ENCODE measurements at regions not wholly inside any gene's neighbourhood (a gene's known extent, or its start where the extent isn't known, plus 50 kb on each side); places are given as distances from the start of the nearest gene placed in this dataset.

DNA sequence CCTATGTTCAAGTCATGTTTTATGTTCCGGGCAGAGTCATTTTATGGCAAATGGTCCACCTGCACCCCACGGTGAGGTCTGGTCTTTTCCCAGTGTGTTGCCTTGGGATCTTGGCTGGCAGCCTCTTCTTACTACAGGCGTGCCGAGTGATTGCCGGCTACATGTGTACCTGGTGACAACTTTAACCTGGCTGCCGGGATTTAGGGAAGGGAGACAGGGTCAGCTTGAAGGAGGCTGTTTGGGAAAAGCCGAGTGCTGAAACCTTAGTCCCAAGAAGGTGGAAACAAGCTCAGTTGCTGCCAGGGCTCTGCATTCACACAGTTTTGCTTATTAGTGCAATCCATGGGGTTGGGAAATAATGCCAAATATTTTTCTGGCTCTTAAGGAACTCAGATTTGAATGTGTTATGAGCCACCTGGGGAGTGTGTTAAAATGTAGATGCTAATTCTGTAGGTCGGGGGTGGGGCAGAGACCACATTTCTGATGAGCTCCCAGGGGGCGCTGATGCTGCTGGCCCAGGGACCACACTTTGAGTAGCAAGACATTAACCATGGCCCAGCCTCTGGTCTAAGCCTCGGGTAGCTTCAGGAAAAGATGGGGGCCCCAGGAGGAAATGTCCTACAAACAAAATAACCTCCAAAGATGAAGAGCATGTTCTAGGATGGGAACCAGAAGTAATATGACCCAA lies 179.6 kb downstream of the TBX5 start:
- Histone ChIP-seq H3K4me1 (ENCODE audit: control insufficient read depth, insufficient read depth, low read length) (no peaks in the 10 kb centered on the region; the same call in 1 of the 2 replicates), H3K36me3 (ENCODE audit: control insufficient read depth, insufficient read depth, low read length) (no peaks in the 10 kb centered on the region), H3K4me3 (ENCODE audit: low read length) (no peak overlapping the region), H3K27ac (ENCODE audit: low read length) (no peak overlapping the region), H3K9me3 (ENCODE audit: control insufficient read depth, insufficient read depth, low read length) (no peaks in the 10 kb centered on the region), H3K27me3 (ENCODE audit: control insufficient read depth, insufficient read depth, low read length) (no peaks in the 10 kb centered on the region)
- WGBS (ENCODE audit: insufficient coverage, insufficient read length) = no CpG with 5 or more reads among the region's 10 CpGs
- no peak for DNase-seq (ENCODE audit: low read depth, low spot score)

- H3K27ac ChIP-seq (ENCODE audit: low read length) = no peak overlapping the region
- no peaks in the 10 kb centered on the region for H3K36me3 ChIP-seq (ENCODE audit: control insufficient read depth, insufficient read depth, low read length)
- H3K4me3 ChIP-seq (ENCODE audit: low read length) = no peak overlapping the region
- H3K9me3 ChIP-seq (ENCODE audit: control insufficient read depth, insufficient read depth, low read length) = no peaks in the 10 kb centered on the region
- DNase-seq (ENCODE audit: low read depth, low spot score) = no peak
- H3K27me3 ChIP-seq (ENCODE audit: control insufficient read depth, insufficient read depth, low read length) = no peaks in the 10 kb centered on the region
- H3K4me1 ChIP-seq (ENCODE audit: control insufficient read depth, insufficient read depth, low read length) = no peaks in the 10 kb centered on the region; the same call in 1 of the 2 replicates
Measured at GRCh38 chr12:114221957-114222630, 183.8 kb downstream of the TBX5 start.

- DNase-seq (ENCODE audit: low read depth, low spot score) = no peak
- WGBS (ENCODE audit: insufficient coverage, insufficient read length) = no CpG with 5 or more reads among the region's 8 CpGs
- H3K36me3 ChIP-seq (ENCODE audit: control insufficient read depth, insufficient read depth, low read length) = no peaks in the 10 kb centered on the region
- H3K4me3 ChIP-seq (ENCODE audit: low read length) = no peak overlapping the region
- no peak overlapping the region for H3K27ac ChIP-seq (ENCODE audit: low read length)
- H3K4me1 ChIP-seq (ENCODE audit: control insufficient read depth, insufficient read depth, low read length) = no peaks in the 10 kb centered on the region; the same call in 1 of the 2 replicates
- no peaks in the 10 kb centered on the region for H3K9me3 ChIP-seq (ENCODE audit: control insufficient read depth, insufficient read depth, low read length)
- no peaks in the 10 kb centered on the region for H3K27me3 ChIP-seq (ENCODE audit: control insufficient read depth, insufficient read depth, low read length)
Measured at GRCh38 chr12:114221136-114221833, 184.7 kb downstream of the TBX5 start.

DNA sequence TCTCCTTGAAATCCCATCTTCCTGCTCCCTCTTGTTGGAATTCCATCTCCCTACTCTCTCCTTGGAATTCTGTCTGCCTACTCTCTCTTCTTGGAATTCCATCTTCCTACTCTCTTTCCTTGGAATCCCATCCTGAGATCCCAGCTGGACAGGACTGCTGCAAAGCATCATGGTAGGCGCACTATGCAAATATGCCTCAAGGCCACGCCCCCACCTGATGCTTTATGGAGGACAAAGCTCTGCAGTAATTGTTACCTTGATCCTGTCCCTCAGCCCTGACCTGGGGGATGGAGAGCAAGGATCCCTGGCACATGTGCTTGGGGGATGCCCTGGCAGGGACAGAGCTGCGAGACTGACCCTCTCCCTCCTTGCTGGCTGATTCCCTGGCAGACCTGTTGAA lies 185.6 kb downstream of the TBX5 start:
- whole genome bisulfite sequencing (ENCODE audit: insufficient coverage, insufficient read length) = no CpG with 5 or more reads among the region's 3 CpGs
- no peak for DNase-seq (ENCODE audit: low read depth, low spot score)
- Histone ChIP-seq H3K36me3 (ENCODE audit: control insufficient read depth, insufficient read depth, low read length) (no peaks in the 10 kb centered on the region), H3K27ac (ENCODE audit: low read length) (no peak overlapping the region), H3K4me3 (ENCODE audit: low read length) (no peak overlapping the region), H3K4me1 (ENCODE audit: control insufficient read depth, insufficient read depth, low read length) (no peaks in the 10 kb centered on the region; the same call in 1 of the 2 replicates), H3K9me3 (ENCODE audit: control insufficient read depth, insufficient read depth, low read length) (no peaks in the 10 kb centered on the region), H3K27me3 (ENCODE audit: control insufficient read depth, insufficient read depth, low read length) (no peaks in the 10 kb centered on the region)

- no peak overlapping the region for H3K4me3 ChIP-seq (ENCODE audit: low read length)
- no peak overlapping the region for H3K27ac ChIP-seq (ENCODE audit: low read length)
- no peaks in the 10 kb centered on the region; the same call in 1 of the 2 replicates for H3K4me1 ChIP-seq (ENCODE audit: control insufficient read depth, insufficient read depth, low read length)
- WGBS (ENCODE audit: insufficient coverage, insufficient read length) = no CpG with 5 or more reads among the region's 2 CpGs
- no peaks in the 10 kb centered on the region for H3K9me3 ChIP-seq (ENCODE audit: control insufficient read depth, insufficient read depth, low read length)
- DNase-seq (ENCODE audit: low read depth, low spot score) = no peak
- H3K36me3 ChIP-seq (ENCODE audit: control insufficient read depth, insufficient read depth, low read length) = no peaks in the 10 kb centered on the region
- no peaks in the 10 kb centered on the region for H3K27me3 ChIP-seq (ENCODE audit: control insufficient read depth, insufficient read depth, low read length)
Measured at GRCh38 chr12:114218136-114218535, 187.8 kb downstream of the TBX5 start.

DNA sequence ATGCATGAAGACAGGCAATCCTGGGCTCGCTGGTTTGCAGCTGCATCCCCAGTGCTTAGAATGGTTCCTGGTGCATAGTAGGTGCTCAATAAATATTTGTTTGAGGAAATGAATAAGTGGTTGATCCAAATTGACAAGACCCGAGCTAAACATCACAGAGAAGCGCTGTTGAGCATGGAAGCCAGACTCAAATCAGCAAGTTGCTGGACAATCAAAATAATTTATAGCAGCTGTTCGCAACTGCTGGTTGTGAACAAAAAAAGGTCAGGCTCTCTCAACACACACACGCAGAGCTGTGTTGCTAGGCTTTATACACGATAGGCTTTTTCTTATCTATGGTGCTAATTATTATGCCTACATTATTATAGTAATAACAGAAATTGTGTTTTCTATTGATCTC lies 190.2 kb downstream of the TBX5 start:
- Histone ChIP-seq H3K27me3 (ENCODE audit: control insufficient read depth, insufficient read depth, low read length) (no peaks in the 10 kb centered on the region), H3K9me3 (ENCODE audit: control insufficient read depth, insufficient read depth, low read length) (no peaks in the 10 kb centered on the region), H3K27ac (ENCODE audit: low read length) (no peak overlapping the region), H3K4me3 (ENCODE audit: low read length) (no peak overlapping the region), H3K4me1 (ENCODE audit: control insufficient read depth, insufficient read depth, low read length) (no peaks in the 10 kb centered on the region), H3K36me3 (ENCODE audit: control insufficient read depth, insufficient read depth, low read length) (no peaks in the 10 kb centered on the region)
- DNase-seq (ENCODE audit: low read depth, low spot score) = no peak
- WGBS (ENCODE audit: insufficient coverage, insufficient read length) = no CpG with 5 or more reads among the region's 6 CpGs

- no peak for DNase-seq (ENCODE audit: low read depth, low spot score)
- Histone ChIP-seq H3K27me3 (ENCODE audit: control insufficient read depth, insufficient read depth, low read length) (no peaks in the 10 kb centered on the region), H3K27ac (ENCODE audit: low read length) (no peak overlapping the region), H3K4me1 (ENCODE audit: control insufficient read depth, insufficient read depth, low read length) (no peaks in the 10 kb centered on the region), H3K9me3 (ENCODE audit: control insufficient read depth, insufficient read depth, low read length) (no peaks in the 10 kb centered on the region), H3K36me3 (ENCODE audit: control insufficient read depth, insufficient read depth, low read length) (no peaks in the 10 kb centered on the region), H3K4me3 (ENCODE audit: low read length) (no peak overlapping the region)
- WGBS (ENCODE audit: insufficient coverage, insufficient read length) = no CpG with 5 or more reads among the region's 2 CpGs
Measured at GRCh38 chr12:114213055-114213581, 192.8 kb downstream of the TBX5 start.

DNA sequence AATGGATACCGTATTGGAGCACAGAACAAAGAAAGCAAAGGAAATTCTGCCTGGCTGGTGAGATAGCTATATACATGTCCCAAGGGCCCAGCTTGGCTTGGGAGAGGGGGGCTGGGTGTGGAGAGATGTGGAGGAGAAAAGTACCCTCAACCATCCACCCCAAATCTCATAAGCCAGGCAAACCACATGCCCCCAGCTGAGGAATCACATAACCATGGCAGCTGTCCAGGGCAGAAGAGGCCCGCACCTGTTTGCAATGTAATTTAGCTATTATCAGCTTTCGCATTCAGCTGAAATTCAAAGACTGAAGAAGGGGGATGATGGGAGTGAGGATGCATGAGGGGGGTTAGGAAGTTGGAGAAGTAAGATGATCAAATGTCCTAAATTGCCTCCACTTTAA lies 196.1 kb downstream of the TBX5 start:
- Histone ChIP-seq H3K4me3 (ENCODE audit: low read length) (no peak overlapping the region), H3K9me3 (ENCODE audit: control insufficient read depth, insufficient read depth, low read length) (no peaks in the 10 kb centered on the region), H3K27ac (ENCODE audit: low read length) (no peak overlapping the region), H3K36me3 (ENCODE audit: control insufficient read depth, insufficient read depth, low read length) (no peaks in the 10 kb centered on the region), H3K4me1 (ENCODE audit: control insufficient read depth, insufficient read depth, low read length) (no peaks in the 10 kb centered on the region), H3K27me3 (ENCODE audit: control insufficient read depth, insufficient read depth, low read length) (no peaks in the 10 kb centered on the region)
- DNase-seq (ENCODE audit: low read depth, low spot score) = no peak
- no CpG with 5 or more reads among the region's 3 CpGs for WGBS (ENCODE audit: insufficient coverage, insufficient read length)

- no peaks in the 10 kb centered on the region for H3K9me3 ChIP-seq (ENCODE audit: control insufficient read depth, insufficient read depth, low read length)
- H3K27me3 ChIP-seq (ENCODE audit: control insufficient read depth, insufficient read depth, low read length) = no peaks in the 10 kb centered on the region
- H3K4me3 ChIP-seq (ENCODE audit: low read length) = no peak overlapping the region
- H3K4me1 ChIP-seq (ENCODE audit: control insufficient read depth, insufficient read depth, low read length) = no peaks in the 10 kb centered on the region
- no peak for DNase-seq (ENCODE audit: low read depth, low spot score)
- H3K36me3 ChIP-seq (ENCODE audit: control insufficient read depth, insufficient read depth, low read length) = no peaks in the 10 kb centered on the region
- no peak overlapping the region for H3K27ac ChIP-seq (ENCODE audit: low read length)
Measured at GRCh38 chr12:114206525-114206924, 199.4 kb downstream of the TBX5 start.

DNA sequence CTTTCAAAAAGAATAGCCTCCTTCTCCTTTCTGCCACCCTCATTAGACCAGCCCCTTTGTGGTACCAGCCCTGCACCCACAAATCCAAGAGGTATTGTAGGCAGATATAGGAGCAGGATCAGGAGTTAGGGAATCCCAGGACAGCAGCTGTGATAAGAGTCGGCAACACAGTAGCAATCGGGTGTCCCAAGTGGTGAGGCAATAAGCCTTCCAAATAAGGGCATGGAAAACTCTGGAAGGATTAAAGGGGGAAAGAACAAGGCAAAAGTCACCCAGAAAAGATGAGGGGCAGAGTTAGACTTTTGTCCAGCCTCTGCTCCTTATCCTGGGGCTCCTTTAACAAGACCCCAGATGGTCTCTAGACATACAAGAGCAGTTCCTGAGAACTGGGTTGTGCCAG lies 204.2 kb downstream of the TBX5 start:
- no peaks in the 10 kb centered on the region for H3K4me1 ChIP-seq (ENCODE audit: control insufficient read depth, insufficient read depth, low read length)

More for the DNA sequence above, 204.2 kb downstream of the TBX5 start:
- no peak for DNase-seq (ENCODE audit: low read depth, low spot score)
- Histone ChIP-seq H3K27me3 (ENCODE audit: control insufficient read depth, insufficient read depth, low read length) (no peaks in the 10 kb centered on the region), H3K4me3 (ENCODE audit: low read length) (no peak overlapping the region), H3K9me3 (ENCODE audit: control insufficient read depth, insufficient read depth, low read length) (no peaks in the 10 kb centered on the region), H3K36me3 (ENCODE audit: control insufficient read depth, insufficient read depth, low read length) (no peaks in the 10 kb centered on the region), H3K27ac (ENCODE audit: low read length) (no peak overlapping the region)
- no CpG with 5 or more reads among the region's 2 CpGs for WGBS (ENCODE audit: insufficient coverage, insufficient read length)

Measured in iPS DF 6.9 (cell line).